ENCODE measurements at regions not wholly inside any gene's neighbourhood (a gene's known extent, or its start where the extent isn't known, plus 50 kb on each side); places are given as distances from the start of the nearest gene placed in this dataset.

- TF ChIP-seq ATF6 (CRISPR knock-in tag; IDR thresholded peaks at IDR 0.05) (no peak), TOE1 (IDR thresholded peaks at IDR 0.05; ENCODE audit: borderline replicate concordance) (no peak), TOE1 (CRISPR knock-in tag; IDR thresholded peaks at IDR 0.05; ENCODE audit: borderline replicate concordance, low read depth) (0 out of 2 replicates have a peak, but pooled peaks have one; percentile 17), FOXM1 (IDR thresholded peaks at IDR 0.05; ENCODE audit: low read depth) (peak; percentile 82), FOXM1 (CRISPR knock-in tag; IDR thresholded peaks at IDR 0.05; ENCODE audit: low read depth) (no peak), SMAD3 (CRISPR knock-in tag; conservative IDR thresholded peaks at IDR 0.05) (no peak), THRAP3 (IDR thresholded peaks at IDR 0.05; ENCODE audit: borderline replicate concordance) (no peak), RFX5 (IDR thresholded peaks at IDR 0.05; ENCODE audit: low read depth, low read length) (peak; percentile 31; the same call in 1 of the 2 replicates), ZNF407 (IDR thresholded peaks at IDR 0.05; ENCODE audit: low read depth) (no peak), CSDE1 (IDR thresholded peaks at IDR 0.05) (no peak), ATF1 (CRISPR knock-in tag; IDR thresholded peaks at IDR 0.05) (no peak), ATF1 (tag; IDR thresholded peaks at IDR 0.05) (peak; percentile 47; the same call in 1 of the 2 replicates), CTCFL (IDR thresholded peaks at IDR 0.05; ENCODE audit: borderline replicate concordance, insufficient read depth, low read depth, low read length, poor library complexity, severe bottlenecking) (no peak), ZNF431 (CRISPR knock-in tag; IDR thresholded peaks at IDR 0.05) (no peak)
Observed at GRCh38 chr1:182235952-182236650, 155.5 kb downstream of the GLUL start (continued).

Measured in K562 (cell line).